GM12865 (cell line): ENCODE measurements at regions not wholly inside any gene's neighbourhood (a gene's known extent, or its start where the extent isn't known, plus 50 kb on each side); places are given as distances from the start of the nearest gene placed in this dataset.

Experiments used
- DNase-seq: peaks from one replicate; pipeline ENCODE4 v3.0.0; 2010; ENCODE audit warnings: low read depth
- H3K4me3 ChIP-seq: 2 replicates; pipeline ENCODE4 v1.5.1; 2011; ENCODE audit warnings: mild to moderate bottlenecking, low read depth, low read length, control low read depth
- CTCF ChIP-seq: IDR thresholded peaks from 2 replicates; pipeline ENCODE4 v1.5.1; 2011; ENCODE audit warnings: low read length, control low read depth, low read depth, inconsistent platforms; ENCODE audit not compliant: insufficient read depth; ENCODE audit errors: missing control alignments

GRCh38 chr2:6336752-6337471 is 528.8 kb downstream of the CMPK2 start:
- no peak for TF ChIP-seq CTCF
- peak; percentile 41 for DNase-seq
- H3K4me3 ChIP-seq, result no peak overlapping the region

GRCh38 chr2:6337472-6337820 is 528.3 kb downstream of the CMPK2 start:
- DNase-seq, result peak; percentile 86
- H3K4me3 ChIP-seq, result no peak overlapping the region
- TF ChIP-seq CTCF, result no peak

GRCh38 chr2:6341588-6342129 is 524.0 kb downstream of the CMPK2 start:
- no peak overlapping the region for H3K4me3 ChIP-seq
- no peak for TF ChIP-seq CTCF
- DNase-seq, result no peak

DNA sequence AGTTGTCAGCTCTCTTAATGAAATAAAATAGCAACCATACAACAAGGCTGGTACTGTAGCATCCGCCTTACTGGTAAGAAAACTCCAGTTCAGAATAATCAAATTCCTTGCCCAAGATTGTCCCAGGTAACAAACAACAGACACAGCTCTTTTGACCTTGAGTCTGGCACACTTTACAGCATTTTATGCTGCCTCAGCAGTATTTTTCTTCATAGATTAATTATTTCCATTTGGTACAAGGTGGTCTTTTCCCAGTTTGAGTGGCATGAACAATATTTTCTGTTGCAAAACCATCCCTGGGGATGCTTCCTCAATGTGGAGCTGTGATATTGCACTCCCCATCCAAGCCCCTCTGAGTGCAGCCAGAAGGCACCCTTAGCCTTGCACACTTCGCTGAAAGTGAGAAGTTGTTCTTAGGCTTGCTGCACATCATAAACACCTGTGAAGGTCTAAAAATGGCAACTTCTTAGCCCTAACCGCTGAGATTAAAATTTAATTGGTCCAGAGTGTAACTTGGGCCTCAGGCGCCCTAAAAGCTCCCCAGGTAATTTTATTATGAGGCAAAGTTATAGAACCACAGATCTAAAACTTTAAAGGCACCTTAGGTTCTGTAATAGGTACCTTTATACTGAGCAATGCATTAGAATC is 523.3 kb downstream of the CMPK2 start:
- DNase-seq, result no peak
- TF ChIP-seq CTCF, result no peak
- no peak overlapping the region for H3K4me3 ChIP-seq

DNA sequence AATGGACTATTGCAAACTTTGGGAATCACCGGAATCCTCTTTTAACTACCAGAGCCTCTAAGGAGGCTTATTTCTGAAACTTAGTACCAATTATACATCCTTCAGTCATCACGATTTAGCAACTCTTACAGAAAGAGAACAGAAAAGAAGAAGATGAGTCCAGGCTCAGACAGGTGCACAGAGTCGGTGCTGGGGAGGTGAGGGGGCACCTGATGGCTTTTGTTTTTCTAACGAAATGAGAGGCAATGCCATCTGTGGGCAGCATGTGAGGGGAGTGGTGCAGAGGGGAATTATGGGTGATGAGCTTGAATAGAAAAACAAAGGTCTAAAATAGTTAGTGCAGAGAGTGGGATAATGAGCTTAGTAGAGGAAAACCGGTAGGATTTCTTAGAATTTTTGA is 522.6 kb downstream of the CMPK2 start:
- H3K4me3 ChIP-seq, result no peak overlapping the region
- DNase-seq, result no peak
- no peak for TF ChIP-seq CTCF

- TF ChIP-seq CTCF, result no peak
- peak; percentile 90 for DNase-seq
- no peak overlapping the region for H3K4me3 ChIP-seq
Measured at GRCh38 chr2:6352247-6352646, 513.5 kb downstream of the CMPK2 start.
